IMR-90 (cell line): ENCODE measurements at regions not wholly inside any gene's neighbourhood (a gene's known extent, or its start where the extent isn't known, plus 50 kb on each side); places are given as distances from the start of the nearest gene placed in this dataset.

ENCODE experiments used
- ATAC-seq: fragments of 200-7000 bp; cut with Tn5 transposase; 2 replicates; pipeline ENCODE4 v1.9.1; 2020; ENCODE audit warnings: low read depth, mild to moderate bottlenecking, moderate library complexity
- BruUV-seq: library from RNA; stranded (reverse); fragments of 400-500 nt; replicated peaks from 2 replicates; lab custom pipeline; 2021; lab: Mats Ljungman, UMichigan
- CTCF ChIA-PET: fragments of 300-600 bp; formaldehyde crosslinking; extraction: SDS; loops from one replicate; lab custom pipeline; 2021; ENCODE audit warnings: antibody characterized with exemption; lab: Yijun Ruan, JAX
- POLR2A ChIA-PET: fragments of 300-600 bp; sonication (Branson Sonifier 250); formaldehyde crosslinking; loops from one replicate; lab custom pipeline; 2022; ENCODE audit warnings: antibody characterized with exemption; ENCODE audit not compliant: unreplicated experiment; lab: Charles Lee
- DNase-seq: peaks from one replicate; pipeline ENCODE4 v3.0.0; 2013
- H2AFZ ChIP-seq: replicated peaks from 2 replicates; pipeline ENCODE3; 2013; ENCODE audit warnings: low read length, mild to moderate bottlenecking; ENCODE audit not compliant: poor library complexity
- H2AK5ac ChIP-seq: 2 replicates; pipeline ENCODE4 v1.6.1; 2013; ENCODE audit warnings: low read depth, low read length, inconsistent platforms
- H2AK9ac ChIP-seq: replicated peaks from 2 replicates; pipeline ENCODE3; 2013; ENCODE audit warnings: mild to moderate bottlenecking, low read depth, low read length, moderate library complexity; ENCODE audit not compliant: poor library complexity
- H2BK120ac ChIP-seq: 2 replicates; pipeline ENCODE4 v1.6.1; 2013; ENCODE audit warnings: low read depth, low read length, inconsistent platforms
- H2BK15ac ChIP-seq: 3 replicates; pipeline ENCODE4 v1.6.1; 2013; ENCODE audit warnings: low read depth, low read length, inconsistent platforms
- H2BK20ac ChIP-seq: 2 replicates; pipeline ENCODE4 v1.6.1; 2013; ENCODE audit warnings: low read depth, mild to moderate bottlenecking, inconsistent platforms, low read length, moderate library complexity
- H2BK5ac ChIP-seq: 2 replicates; pipeline ENCODE4 v1.6.1; 2013; ENCODE audit warnings: mild to moderate bottlenecking, low read depth, low read length, inconsistent platforms; ENCODE audit not compliant: poor library complexity, severe bottlenecking
- H3K14ac ChIP-seq: replicated peaks from 2 replicates; pipeline ENCODE4 v1.6.1; 2013; ENCODE audit warnings: low read depth, low read length, inconsistent platforms
- H3K18ac ChIP-seq: 2 replicates; pipeline ENCODE4 v1.6.1; 2013; ENCODE audit warnings: low read depth, low read length, control low read depth
- H3K23ac ChIP-seq: 2 replicates; pipeline ENCODE4 v1.6.1; 2013; ENCODE audit warnings: low read depth, low read length, inconsistent platforms
- H3K27ac ChIP-seq: 2 replicates; pipeline ENCODE4 v1.5.1; 2013; ENCODE audit warnings: mild to moderate bottlenecking, control low read depth, low read length; ENCODE audit not compliant: insufficient read depth
- H3K27me3 ChIP-seq: 2 replicates; pipeline ENCODE4 v1.6.1; 2013; ENCODE audit warnings: low read length; ENCODE audit not compliant: control insufficient read depth, insufficient read depth
- H3K36me3 ChIP-seq: 2 replicates; pipeline ENCODE4 v1.6.1; 2013; ENCODE audit warnings: low read length, mixed read lengths; ENCODE audit not compliant: control insufficient read depth, insufficient read depth
- H3K4ac ChIP-seq: 2 replicates; pipeline ENCODE4 v1.6.1; 2013; ENCODE audit warnings: low read depth, low read length, inconsistent platforms
- H3K4me1 ChIP-seq: 2 replicates; pipeline ENCODE4 v1.6.1; 2013; ENCODE audit warnings: low read length, mixed read lengths; ENCODE audit not compliant: control insufficient read depth, insufficient read depth
- H3K4me2 ChIP-seq: 2 replicates; pipeline ENCODE4 v1.6.1; 2013; ENCODE audit warnings: low read depth, mild to moderate bottlenecking, control low read depth, low read length, moderate library complexity
- H3K4me3 ChIP-seq: 2 replicates; pipeline ENCODE4 v1.5.1; 2013; ENCODE audit warnings: low read depth, mild to moderate bottlenecking, control low read depth, low read length, moderate library complexity; ENCODE audit not compliant: insufficient read depth
- H3K56ac ChIP-seq: 2 replicates; pipeline ENCODE4 v1.6.1; 2013; ENCODE audit warnings: low read length, inconsistent platforms; ENCODE audit not compliant: insufficient read depth; ENCODE audit errors: extremely low read depth
- H3K79me1 ChIP-seq, 2 experiments: 2 replicates each; pipeline ENCODE4 v1.6.1; 2013; ENCODE audit warnings: low read length in 2 of 2, inconsistent platforms in 1 of 2, low read depth in 1 of 2
- H3K9ac ChIP-seq: 2 replicates; pipeline ENCODE4 v1.6.1; 2013; ENCODE audit warnings: low read depth, low read length, control low read depth
- H3K9me1 ChIP-seq: 2 replicates; pipeline ENCODE4 v1.6.1; 2013; ENCODE audit warnings: low read length, inconsistent platforms; ENCODE audit not compliant: insufficient read depth
- H3K9me3 ChIP-seq: 2 replicates; pipeline ENCODE4 v1.6.1; 2013; ENCODE audit warnings: low read length; ENCODE audit not compliant: control insufficient read depth, insufficient read depth
- H4K20me1 ChIP-seq: 2 replicates; pipeline ENCODE4 v1.6.1; 2013; ENCODE audit warnings: low read length, inconsistent platforms; ENCODE audit not compliant: insufficient read depth
- H4K5ac ChIP-seq: 2 replicates; pipeline ENCODE4 v1.6.1; 2013; ENCODE audit warnings: mild to moderate bottlenecking, low read depth, low read length, control low read depth
- H4K8ac ChIP-seq, 2 experiments: 2 replicates each; pipeline ENCODE4 v1.6.1; 2013; ENCODE audit warnings: low read depth in 2 of 2, low read length in 2 of 2, control low read depth in 1 of 2, inconsistent platforms in 1 of 2
- H4K91ac ChIP-seq: 2 replicates; pipeline ENCODE4 v1.6.1; 2013; ENCODE audit warnings: low read depth, low read length, inconsistent platforms; ENCODE audit not compliant: insufficient read depth
- CEBPB ChIP-seq: IDR thresholded peaks from 2 replicates; pipeline ENCODE4 v1.6.1; 2012; ENCODE audit warnings: low read depth, low read length, improper control_type of control experiment
- CTCF ChIP-seq: conservative IDR thresholded peaks from 2 replicates; pipeline ENCODE4 v1.5.1; 2012; ENCODE audit warnings: mild to moderate bottlenecking, low read depth, low read length, improper control_type of control experiment
- MXI1 ChIP-seq: IDR thresholded peaks from 2 replicates; pipeline ENCODE4 v1.6.1; 2012; ENCODE audit warnings: low read depth, mild to moderate bottlenecking, low read length, moderate library complexity, borderline replicate concordance
- SMC3 ChIP-seq: fragments of 150-350 bp; IDR thresholded peaks from 2 replicates; pipeline ENCODE4 v1.6.1; 2016; ENCODE audit warnings: low read depth, mild to moderate bottlenecking, antibody characterized with exemption, low read length, moderate library complexity
- WGBS, 2 experiments: methylation state at CpG; one replicate each; pipeline versions ENCODE4 v1.1.5 to v1.1.7; 2013; ENCODE audit warnings: missing lambda C conversion rate in 2 of 2; ENCODE audit not compliant: insufficient read length in 1 of 2; ENCODE audit errors: extremely low coverage in 2 of 2; 5-methylcytosine and 5-hydroxymethylcytosine counted together
- dilution Hi-C: fragments of 300-500 bp; cut with HindIII; formaldehyde crosslinking; loops from one replicate; pipeline ENCODE4 v1.14.3; 2018; ENCODE audit warnings: low sequenced_read_pairs; ENCODE audit not compliant: unreplicated experiment
- in situ Hi-C: fragments of 300-500 bp; cut with MboI; formaldehyde crosslinking; loops from 3 replicates; pipeline ENCODE4 v1.14.3; 2019; ENCODE audit warnings: low sequenced_read_pairs, inconsistent platforms, mixed read lengths
- intact Hi-C: fragments of 100-400 bp; cut with micrococcal nuclease; formaldehyde crosslinking; loops from 2 replicates; pipeline ENCODE4 v1.10.0; 2022

- no peak overlapping the region for H2AK5ac ChIP-seq
- no peaks in the 10 kb centered on the region for H3K79me1 ChIP-seq
- dilution Hi-C loops (no loop called here), intact Hi-C loops (no loop called here), in situ Hi-C loops (no loop called here)
- TF ChIP-seq CTCF (no peak), MXI1 (no peak), SMC3 (no peak), CEBPB (no peak)
- no peak overlapping the region for H3K4ac ChIP-seq
- ATAC-seq (no peak), DNase-seq (peak; percentile 18)
- H3K18ac ChIP-seq: no peak overlapping the region
- peaks cover 2% of the 10 kb centered on the region; the same call in 1 of the 2 replicates for H3K9me1 ChIP-seq
- H3K14ac ChIP-seq: no peak overlapping the region
- no peaks in the 10 kb centered on the region for H4K20me1 ChIP-seq
- no peaks in the 10 kb centered on the region for H3K36me3 ChIP-seq
- H2BK15ac ChIP-seq: no peak overlapping the region
- H3K4me1 ChIP-seq: peaks cover 12% of the 10 kb centered on the region
- no peak overlapping the region for H3K23ac ChIP-seq
- H4K5ac ChIP-seq: no peak overlapping the region
- no peak overlapping the region for H4K8ac ChIP-seq
- no peak overlapping the region for H3K27ac ChIP-seq
- H3K9ac ChIP-seq: no peak overlapping the region
- H3K4me3 ChIP-seq: no peak overlapping the region
- H2BK20ac ChIP-seq: no peak overlapping the region
- no peak overlapping the region for H3K4me2 ChIP-seq
- no peak overlapping the region for H2BK120ac ChIP-seq
- no peak overlapping the region for H2AFZ ChIP-seq
- H3K27me3 ChIP-seq: no peaks in the 10 kb centered on the region
- no peak overlapping the region for H2BK5ac ChIP-seq
- H2AK9ac ChIP-seq: no peak overlapping the region
- CTCF ChIA-PET: no interaction called here
- no TSS peak for BruUV-seq
- H3K56ac ChIP-seq: no peak overlapping the region
- POLR2A ChIA-PET: no interaction called here
- WGBS, 2 experiments: no CpG with 5 or more reads among the region's 7 CpGs
- no peak overlapping the region for H4K91ac ChIP-seq
- no peaks in the 10 kb centered on the region for H3K9me3 ChIP-seq
Observed at GRCh38 chr5:124908581-124909451, 162.4 kb upstream of the ZNF608 start.
